Stimulated activated CD8-positive, alpha-beta memory T cell treated with anti-CD3 and anti-CD28 coated beads, Interleukin-15, amount 100 ng/mL, for 48 hours (primary cell): ENCODE measurements at regions not wholly inside any gene's neighbourhood (a gene's known extent, or its start where the extent isn't known, plus 50 kb on each side); places are given as distances from the start of the nearest gene placed in this dataset.

Experiments used
- DNase-seq, 2 donors: peaks; one replicate each; pipeline ENCODE4 v3.0.0-alpha.2; 2020; ENCODE audit warnings: low read depth in 2 of 2

DNA sequence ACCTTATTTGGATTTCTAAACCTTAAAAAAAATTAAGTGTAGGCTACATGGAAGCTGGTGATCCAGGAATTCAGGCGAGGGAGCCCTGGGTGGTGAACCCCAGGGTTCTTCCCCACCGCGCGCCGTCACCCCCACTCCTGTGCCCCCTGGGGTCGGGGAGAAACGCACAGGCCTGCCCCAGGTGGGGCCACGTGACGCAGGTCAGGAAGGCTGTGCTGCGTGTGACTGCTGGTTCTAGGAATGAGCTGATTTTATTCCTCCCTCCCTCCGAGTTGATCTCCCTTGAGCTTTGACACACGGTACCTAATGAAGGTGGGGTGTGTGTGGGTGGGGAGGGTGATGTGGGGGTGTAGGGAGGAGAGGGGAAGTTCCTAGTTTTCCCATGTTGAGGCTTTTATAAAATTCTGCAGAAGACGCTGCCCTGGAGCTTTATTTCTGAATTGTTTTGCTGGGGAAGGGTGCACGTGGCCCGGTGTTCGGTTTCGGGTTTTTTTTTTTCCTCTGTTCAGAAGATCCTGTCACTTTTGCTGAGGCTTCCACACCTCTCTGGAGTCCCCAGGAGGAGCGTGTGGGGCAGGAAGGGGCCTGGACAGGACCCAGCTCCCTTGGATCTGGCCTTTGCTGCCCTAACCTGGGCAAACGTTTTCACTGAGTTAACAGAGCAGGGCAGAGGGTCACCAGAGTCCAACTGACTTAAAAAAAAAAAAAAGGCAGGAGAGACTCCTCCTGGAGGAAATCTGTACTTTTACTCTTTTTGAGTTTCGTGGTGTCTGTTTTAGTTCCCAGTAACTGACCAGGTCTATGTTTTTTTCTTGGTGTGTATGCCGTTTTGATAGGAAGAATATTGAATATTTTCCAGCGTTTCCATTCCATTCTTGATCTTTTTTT is 55.8 kb upstream of the GSE1 start:
- no peak for DNase-seq

DNA sequence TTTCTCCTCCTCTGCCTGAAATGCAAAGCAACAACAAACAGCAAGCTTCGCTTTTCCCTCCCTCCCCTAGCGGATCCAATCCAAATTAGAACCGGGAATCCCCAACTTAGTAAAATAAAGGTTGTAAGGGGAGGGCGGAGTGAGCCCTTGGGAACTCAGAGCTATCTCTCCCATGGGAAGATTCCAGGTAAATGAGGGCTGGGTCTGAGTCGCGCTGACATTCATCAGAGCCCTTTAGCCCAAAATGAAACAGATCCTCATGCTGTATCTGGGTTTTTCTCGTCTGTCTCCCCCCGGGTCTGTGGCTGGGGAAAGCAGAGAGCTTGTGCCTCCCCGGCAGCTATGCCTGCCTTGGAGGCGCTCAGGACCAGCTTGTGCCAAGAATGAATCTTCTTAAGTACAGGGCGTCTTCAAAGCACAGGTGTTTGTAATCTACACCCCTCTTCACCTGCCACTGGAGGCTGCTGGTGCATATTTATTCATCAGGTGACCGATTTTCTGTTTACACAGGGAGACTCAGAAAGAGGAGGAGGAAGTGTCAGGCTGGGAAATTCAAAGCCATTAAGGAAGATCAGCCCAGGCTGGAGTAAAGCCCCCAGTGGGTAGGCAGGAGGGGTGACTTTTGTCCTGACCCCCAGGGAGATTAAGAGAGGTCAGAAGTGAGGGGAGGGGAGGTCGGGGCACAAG is 55.0 kb upstream of the GSE1 start:
- no peak for DNase-seq

GRCh38 chr16:85560932-85561247 is 52.2 kb upstream of the GSE1 start:
- no peak for DNase-seq

- no peak for DNase-seq
Observed at GRCh38 chr16:85561248-85562092, 51.7 kb upstream of the GSE1 start.

DNA sequence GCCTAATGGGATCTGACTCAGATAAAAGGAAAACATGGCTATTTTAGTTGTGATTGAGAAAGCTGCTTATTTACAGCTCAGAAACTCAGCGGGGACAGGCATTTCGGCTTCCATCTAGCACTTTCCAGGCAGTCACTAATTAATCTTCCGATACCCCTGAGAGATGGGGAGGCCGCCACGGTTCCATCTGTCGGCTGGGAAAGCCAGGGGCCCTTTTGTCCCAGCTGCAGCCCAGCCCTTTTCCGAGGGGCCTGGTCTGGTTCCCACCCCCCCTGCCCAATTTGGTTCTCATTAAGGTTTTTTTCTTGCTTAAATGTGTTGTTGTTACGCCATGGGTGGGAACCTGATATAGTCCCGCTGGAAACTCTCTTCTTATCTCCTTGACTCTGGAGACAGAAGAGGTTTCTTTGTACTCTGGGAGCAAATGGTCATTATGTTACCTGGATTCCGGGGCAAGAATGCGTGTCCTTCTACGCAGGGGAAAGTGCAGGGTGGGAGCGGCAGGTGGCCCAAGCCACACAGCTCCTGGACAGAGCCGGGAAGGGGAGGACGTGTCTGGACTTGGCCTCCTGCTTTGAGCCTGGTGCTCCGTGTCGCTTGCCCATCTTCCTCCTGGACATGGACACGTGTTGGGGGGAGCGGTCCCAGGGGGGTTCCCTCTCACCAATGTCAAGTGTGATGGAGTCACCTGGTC is 50.9 kb upstream of the GSE1 start:
- DNase-seq: no peak

DNA sequence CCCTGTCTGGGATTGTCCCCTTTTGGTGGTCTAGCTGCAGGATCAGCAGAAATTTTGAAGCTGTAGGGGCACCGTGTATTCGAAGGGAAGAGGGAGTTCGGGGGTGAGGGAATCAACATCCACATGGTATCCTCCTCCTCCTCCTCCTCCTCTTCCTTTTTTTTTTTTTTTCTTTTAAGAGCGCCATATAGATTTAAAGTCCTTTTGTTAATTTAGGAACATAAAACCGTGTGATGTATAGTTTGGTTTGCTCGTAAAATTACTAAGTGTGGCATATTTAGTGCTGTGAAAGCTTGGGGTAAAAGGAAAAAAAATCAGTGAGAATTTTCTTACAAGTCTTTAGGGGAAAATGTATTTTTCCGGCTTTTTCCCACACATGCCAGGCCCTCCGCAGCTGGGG is 50.1 kb upstream of the GSE1 start:
- no peak for DNase-seq
